ENCODE measurements at regions not wholly inside any gene's neighbourhood (a gene's known extent, or its start where the extent isn't known, plus 50 kb on each side); places are given as distances from the start of the nearest gene placed in this dataset.

GRCh38 chr17:70794738-70795137 lies 625.4 kb downstream of the KCNJ2 start:
- TF ChIP-seq CTCF (conservative IDR thresholded peaks at IDR 0.05; ENCODE audit: low read depth in 2 of 2) = no peak
- TF ChIP-seq EZH2phosphoT487 (IDR thresholded peaks at IDR 0.05; ENCODE audit: unreplicated experiment) = no peak
- TF ChIP-seq POLR2AphosphoS5 (IDR thresholded peaks at IDR 0.05; ENCODE audit: low read depth) = no peak
- no peak for TF ChIP-seq EZH2 (IDR thresholded peaks at IDR 0.05; ENCODE audit: low read depth, unreplicated experiment)
- no peak for TF ChIP-seq CREB1 (CRISPR knock-in tag; IDR thresholded peaks at IDR 0.05; ENCODE audit: low read depth)
- no peak for TF ChIP-seq REST (IDR thresholded peaks at IDR 0.05; ENCODE audit: unreplicated experiment)
- no peak for TF ChIP-seq ETS1 (IDR thresholded peaks at IDR 0.05)
- TF ChIP-seq ZNF331 (CRISPR knock-in tag; IDR thresholded peaks at IDR 0.05; ENCODE audit: low read depth) = no peak

Measured in GM23338 (cell line).